ENCODE measurements at regions not wholly inside any gene's neighbourhood (a gene's known extent, or its start where the extent isn't known, plus 50 kb on each side); places are given as distances from the start of the nearest gene placed in this dataset.

DNA sequence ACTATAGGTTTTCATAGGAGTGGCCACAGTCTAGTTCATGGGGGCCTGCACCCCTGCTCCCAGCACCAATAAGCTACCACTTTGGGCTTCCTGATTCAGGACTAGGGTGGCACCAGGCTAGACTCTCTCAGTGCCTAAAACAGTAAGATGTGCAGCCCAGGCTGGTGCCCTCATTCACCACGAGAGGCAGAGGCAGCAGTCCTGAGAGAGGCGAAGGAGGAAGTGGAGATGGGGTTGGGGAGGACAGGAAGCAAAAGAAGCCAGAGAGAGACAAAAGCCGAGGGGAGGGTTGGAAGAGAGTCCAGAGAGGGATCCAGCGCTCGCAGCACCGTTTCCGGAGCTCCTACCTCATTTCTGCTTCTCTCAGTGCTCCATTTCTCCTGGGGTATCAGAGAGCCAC is 180.9 kb downstream of the MED10 start:
- WGBS (ENCODE audit: extremely low coverage, insufficient read length, low lambda C conversion rate), result no CpG with 5 or more reads among the region's 7 CpGs
- no peaks in the 10 kb centered on the region for H4K20me1 ChIP-seq (ENCODE audit: control insufficient read depth, insufficient read depth, insufficient read length)
- no peaks in the 10 kb centered on the region for H3K27me3 Mint-ChIP-seq (ENCODE audit: low read depth)

More for the DNA sequence above, 180.9 kb downstream of the MED10 start:
- H3K79me1 ChIP-seq (ENCODE audit: insufficient read depth, low read depth, low read length, poor library complexity, severe bottlenecking), result no peaks in the 10 kb centered on the region
- no peak overlapping the region for H2BK120ac ChIP-seq (ENCODE audit: low read depth, low read length, poor library complexity, severe bottlenecking)
- no peak overlapping the region for H3K4me3 Mint-ChIP-seq
- H2BK5ac ChIP-seq (ENCODE audit: insufficient read length, low read length), result no peak overlapping the region
- H2BK12ac ChIP-seq (ENCODE audit: insufficient read length, low read depth, low read length), result no peak overlapping the region
- no peaks in the 10 kb centered on the region for H3K9me3 ChIP-seq (ENCODE audit: control insufficient read depth, low read depth, low read length)
- H4K5ac ChIP-seq (ENCODE audit: insufficient read length, low read depth, low read length), result no peak overlapping the region
- no peak overlapping the region for H3K27ac ChIP-seq (ENCODE audit: insufficient read length, low read depth, low read length)
- no peak for DNase-seq
- H4K91ac ChIP-seq (ENCODE audit: insufficient read length, low read depth, low read length), result no peak overlapping the region
- no peak overlapping the region for H3K9ac ChIP-seq (ENCODE audit: extremely low read depth, insufficient read length, low read length)
- no peaks in the 10 kb centered on the region for H3K79me2 ChIP-seq (ENCODE audit: insufficient read depth, low read length)
- H3K23me2 ChIP-seq (ENCODE audit: insufficient read length, low read depth, low read length, poor library complexity, severe bottlenecking), result no peaks in the 10 kb centered on the region
- H2BK15ac ChIP-seq (ENCODE audit: low read depth, low read length), result no peak overlapping the region
- H3K27me3 ChIP-seq (ENCODE audit: insufficient read depth, low read length), result no peaks in the 10 kb centered on the region
- peaks cover 0 to 4% (median 0%) of the 10 kb centered on the region in 3 experiments; a peak in 3 of 7 replicates for H3K36me3 Mint-ChIP-seq (ENCODE audit: insufficient read depth in 1 of 3, low read depth in 3 of 3)
- H2AK5ac ChIP-seq (ENCODE audit: insufficient read length, low read length), result no peak overlapping the region
- H3K4me2 ChIP-seq (ENCODE audit: insufficient read depth, insufficient read length, low read length), result no peak overlapping the region
- peaks cover 9 to 12% of the 10 kb centered on the region in 2 experiments; a peak in 4 of 5 replicates for H3K9me3 Mint-ChIP-seq
- no peak overlapping the region for H3K18ac ChIP-seq (ENCODE audit: insufficient read length, low read depth, low read length)
- H4K8ac ChIP-seq (replicated peaks; ENCODE audit: insufficient read length, low read depth, low read length), result no peak overlapping the region
- no peak overlapping the region for H3K23ac ChIP-seq (ENCODE audit: insufficient read length, low read depth, low read length)
- no peak overlapping the region for H3K4ac ChIP-seq (ENCODE audit: low read depth, low read length)
- H3K14ac ChIP-seq (ENCODE audit: insufficient read depth, low read length), result no peak overlapping the region
- H3K56ac ChIP-seq (ENCODE audit: insufficient read length, low read depth, low read length), result no peak overlapping the region
- H3K4me1 ChIP-seq (ENCODE audit: insufficient read depth, low read length), result no peaks in the 10 kb centered on the region
- H3K27ac Mint-ChIP-seq, result peak overlapping the region in 1 of 3 experiments; percentile 79; a peak in 1 of 7 replicates
- TF ChIP-seq, protein P1, sequence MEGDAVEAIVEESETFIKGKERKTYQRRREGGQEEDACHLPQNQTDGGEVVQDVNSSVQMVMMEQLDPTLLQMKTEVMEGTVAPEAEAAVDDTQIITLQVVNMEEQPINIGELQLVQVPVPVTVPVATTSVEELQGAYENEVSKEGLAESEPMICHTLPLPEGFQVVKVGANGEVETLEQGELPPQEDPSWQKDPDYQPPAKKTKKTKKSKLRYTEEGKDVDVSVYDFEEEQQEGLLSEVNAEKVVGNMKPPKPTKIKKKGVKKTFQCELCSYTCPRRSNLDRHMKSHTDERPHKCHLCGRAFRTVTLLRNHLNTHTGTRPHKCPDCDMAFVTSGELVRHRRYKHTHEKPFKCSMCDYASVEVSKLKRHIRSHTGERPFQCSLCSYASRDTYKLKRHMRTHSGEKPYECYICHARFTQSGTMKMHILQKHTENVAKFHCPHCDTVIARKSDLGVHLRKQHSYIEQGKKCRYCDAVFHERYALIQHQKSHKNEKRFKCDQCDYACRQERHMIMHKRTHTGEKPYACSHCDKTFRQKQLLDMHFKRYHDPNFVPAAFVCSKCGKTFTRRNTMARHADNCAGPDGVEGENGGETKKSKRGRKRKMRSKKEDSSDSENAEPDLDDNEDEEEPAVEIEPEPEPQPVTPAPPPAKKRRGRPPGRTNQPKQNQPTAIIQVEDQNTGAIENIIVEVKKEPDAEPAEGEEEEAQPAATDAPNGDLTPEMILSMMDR (conservative IDR thresholded peaks at IDR 0.05), result no peak
- no peak overlapping the region for H2AFZ ChIP-seq (ENCODE audit: low read length)
- H2BK20ac ChIP-seq (ENCODE audit: low read depth, low read length, poor library complexity, severe bottlenecking), result no peak overlapping the region
- H3T11ph ChIP-seq (ENCODE audit: low read length), result no peak overlapping the region
- peaks cover 12 to 18% of the 10 kb centered on the region in 2 experiments for H3K4me1 Mint-ChIP-seq
